ENCODE measurements at regions not wholly inside any gene's neighbourhood (a gene's known extent, or its start where the extent isn't known, plus 50 kb on each side); places are given as distances from the start of the nearest gene placed in this dataset.

DNA sequence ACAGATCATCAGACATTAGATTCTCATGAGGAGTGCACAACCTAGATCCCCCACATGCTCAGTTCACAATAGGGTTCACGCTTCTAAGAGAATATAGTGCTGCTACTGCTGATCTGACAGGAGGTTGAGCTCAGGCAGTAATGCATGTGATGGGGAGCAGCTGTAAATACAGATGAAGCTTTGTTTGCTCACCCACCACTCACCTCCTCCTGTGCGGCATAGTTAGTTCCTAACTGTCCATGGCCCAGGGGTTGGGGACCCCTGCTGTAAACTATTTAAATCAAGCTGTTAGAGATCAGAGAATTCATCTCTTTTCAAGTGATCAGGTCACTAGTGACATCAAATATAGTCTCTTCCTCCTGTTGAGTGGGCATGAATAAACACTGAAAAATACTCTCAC lies 88.8 kb upstream of the ACVR2A start:
- TF ChIP-seq, protein P1, sequence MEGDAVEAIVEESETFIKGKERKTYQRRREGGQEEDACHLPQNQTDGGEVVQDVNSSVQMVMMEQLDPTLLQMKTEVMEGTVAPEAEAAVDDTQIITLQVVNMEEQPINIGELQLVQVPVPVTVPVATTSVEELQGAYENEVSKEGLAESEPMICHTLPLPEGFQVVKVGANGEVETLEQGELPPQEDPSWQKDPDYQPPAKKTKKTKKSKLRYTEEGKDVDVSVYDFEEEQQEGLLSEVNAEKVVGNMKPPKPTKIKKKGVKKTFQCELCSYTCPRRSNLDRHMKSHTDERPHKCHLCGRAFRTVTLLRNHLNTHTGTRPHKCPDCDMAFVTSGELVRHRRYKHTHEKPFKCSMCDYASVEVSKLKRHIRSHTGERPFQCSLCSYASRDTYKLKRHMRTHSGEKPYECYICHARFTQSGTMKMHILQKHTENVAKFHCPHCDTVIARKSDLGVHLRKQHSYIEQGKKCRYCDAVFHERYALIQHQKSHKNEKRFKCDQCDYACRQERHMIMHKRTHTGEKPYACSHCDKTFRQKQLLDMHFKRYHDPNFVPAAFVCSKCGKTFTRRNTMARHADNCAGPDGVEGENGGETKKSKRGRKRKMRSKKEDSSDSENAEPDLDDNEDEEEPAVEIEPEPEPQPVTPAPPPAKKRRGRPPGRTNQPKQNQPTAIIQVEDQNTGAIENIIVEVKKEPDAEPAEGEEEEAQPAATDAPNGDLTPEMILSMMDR (IDR thresholded peaks at IDR 0.05): no peak
- TF ChIP-seq EZH2 (IDR thresholded peaks at IDR 0.05; ENCODE audit: borderline replicate concordance, insufficient read depth, low read depth, low read length, poor library complexity, severe bottlenecking): no peak
